AG04449 (cell line): ENCODE measurements at regions not wholly inside any gene's neighbourhood (a gene's known extent, or its start where the extent isn't known, plus 50 kb on each side); places are given as distances from the start of the nearest gene placed in this dataset.

ENCODE experiments used
- CTCF ChIA-PET: fragments of 350-600 bp; formaldehyde crosslinking; extraction: SDS; loops from one replicate; lab custom pipeline; 2021; ENCODE audit warnings: antibody characterized with exemption; lab: Yijun Ruan, JAX
- POLR2A ChIA-PET: fragments of 400-600, 350-600 bp; formaldehyde crosslinking; extraction: SDS; loops from one replicate; lab custom pipeline; 2020; ENCODE audit warnings: antibody characterized with exemption, inconsistent platforms; lab: Yijun Ruan, JAX
- DNase-seq: peaks from one replicate; pipeline ENCODE4 v3.0.0-alpha.2; 2010; ENCODE audit warnings: low read depth, low spot score
- H3K4me3 ChIP-seq: 2 replicates; pipeline ENCODE4 v1.5.1; 2011; ENCODE audit warnings: low read depth, mild to moderate bottlenecking, control low read depth, low read length
- TF ChIP-seq, protein P1 (sequence below): IDR thresholded peaks from one replicate; pipeline ENCODE4 v1.5.1; 2011; ENCODE audit warnings: mild to moderate bottlenecking, moderate library complexity, low read length, control low read depth, inconsistent platforms; ENCODE audit not compliant: insufficient read depth; ENCODE audit errors: missing control alignments

DNA sequence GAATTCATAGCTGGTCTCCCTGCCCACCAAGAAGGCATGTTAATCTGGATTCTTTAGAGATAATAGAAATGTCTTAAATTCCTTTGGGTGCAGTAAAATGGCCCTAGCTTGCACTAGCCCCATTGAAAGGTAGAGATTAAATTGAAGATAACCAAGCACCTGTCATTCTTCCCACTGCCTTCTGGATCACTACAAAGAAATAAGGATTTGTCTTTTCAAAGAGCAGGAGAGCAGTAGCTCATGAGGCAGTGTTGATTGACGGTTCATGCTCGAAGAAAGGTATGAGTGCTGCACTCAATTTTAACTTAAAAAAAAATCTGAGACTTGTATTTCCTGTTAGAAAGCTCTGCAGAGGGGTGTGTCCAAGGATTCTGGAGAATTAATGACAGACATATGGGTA is 74.9 kb upstream of the F3 start:
- no peak for DNase-seq
- POLR2A ChIA-PET: interaction anchor here (1.1 kb wide), 1 partner anchor 17 kb away, joined by 4 read pairs; no protein-coding TSS in a partner anchor
- TF ChIP-seq, protein P1, sequence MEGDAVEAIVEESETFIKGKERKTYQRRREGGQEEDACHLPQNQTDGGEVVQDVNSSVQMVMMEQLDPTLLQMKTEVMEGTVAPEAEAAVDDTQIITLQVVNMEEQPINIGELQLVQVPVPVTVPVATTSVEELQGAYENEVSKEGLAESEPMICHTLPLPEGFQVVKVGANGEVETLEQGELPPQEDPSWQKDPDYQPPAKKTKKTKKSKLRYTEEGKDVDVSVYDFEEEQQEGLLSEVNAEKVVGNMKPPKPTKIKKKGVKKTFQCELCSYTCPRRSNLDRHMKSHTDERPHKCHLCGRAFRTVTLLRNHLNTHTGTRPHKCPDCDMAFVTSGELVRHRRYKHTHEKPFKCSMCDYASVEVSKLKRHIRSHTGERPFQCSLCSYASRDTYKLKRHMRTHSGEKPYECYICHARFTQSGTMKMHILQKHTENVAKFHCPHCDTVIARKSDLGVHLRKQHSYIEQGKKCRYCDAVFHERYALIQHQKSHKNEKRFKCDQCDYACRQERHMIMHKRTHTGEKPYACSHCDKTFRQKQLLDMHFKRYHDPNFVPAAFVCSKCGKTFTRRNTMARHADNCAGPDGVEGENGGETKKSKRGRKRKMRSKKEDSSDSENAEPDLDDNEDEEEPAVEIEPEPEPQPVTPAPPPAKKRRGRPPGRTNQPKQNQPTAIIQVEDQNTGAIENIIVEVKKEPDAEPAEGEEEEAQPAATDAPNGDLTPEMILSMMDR: no peak
- no peak overlapping the region for H3K4me3 ChIP-seq
- CTCF ChIA-PET: interaction anchor here (0.7 to 1.3 kb wide), 4 partner anchors 10 to 190 kb away, joined by 3 to 4 read pairs (median 3); no protein-coding TSS in a partner anchor

DNA sequence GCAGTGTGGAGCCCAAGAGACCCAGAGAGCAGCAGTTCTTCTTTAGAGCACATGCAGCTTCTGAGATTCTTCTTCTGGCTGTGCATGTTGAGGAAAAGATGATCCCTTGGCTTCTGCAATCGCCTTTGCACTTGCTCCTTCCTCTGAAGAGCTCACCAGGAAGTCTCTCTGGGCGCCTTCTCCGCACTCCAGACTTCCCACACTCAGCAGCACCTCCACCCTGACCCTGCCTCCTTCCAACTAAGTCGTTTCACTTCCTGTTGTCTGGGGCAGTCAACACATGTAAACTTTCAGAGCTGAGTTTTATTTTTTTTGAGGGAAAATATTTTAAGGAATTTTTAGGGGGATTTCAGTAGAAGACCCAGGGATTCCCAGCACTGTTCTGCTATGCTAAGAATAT is 73.4 kb upstream of the F3 start:
- H3K4me3 ChIP-seq: no peak overlapping the region
- ChIA-PET CTCF (interaction anchor here (0.8 to 1.2 kb wide), 2 partner anchors 10 to 15 kb away, joined by 3 read pairs; no protein-coding TSS in a partner anchor), POLR2A (no interaction called here)
- no peak for DNase-seq
- TF ChIP-seq, protein P1: no peak

DNA sequence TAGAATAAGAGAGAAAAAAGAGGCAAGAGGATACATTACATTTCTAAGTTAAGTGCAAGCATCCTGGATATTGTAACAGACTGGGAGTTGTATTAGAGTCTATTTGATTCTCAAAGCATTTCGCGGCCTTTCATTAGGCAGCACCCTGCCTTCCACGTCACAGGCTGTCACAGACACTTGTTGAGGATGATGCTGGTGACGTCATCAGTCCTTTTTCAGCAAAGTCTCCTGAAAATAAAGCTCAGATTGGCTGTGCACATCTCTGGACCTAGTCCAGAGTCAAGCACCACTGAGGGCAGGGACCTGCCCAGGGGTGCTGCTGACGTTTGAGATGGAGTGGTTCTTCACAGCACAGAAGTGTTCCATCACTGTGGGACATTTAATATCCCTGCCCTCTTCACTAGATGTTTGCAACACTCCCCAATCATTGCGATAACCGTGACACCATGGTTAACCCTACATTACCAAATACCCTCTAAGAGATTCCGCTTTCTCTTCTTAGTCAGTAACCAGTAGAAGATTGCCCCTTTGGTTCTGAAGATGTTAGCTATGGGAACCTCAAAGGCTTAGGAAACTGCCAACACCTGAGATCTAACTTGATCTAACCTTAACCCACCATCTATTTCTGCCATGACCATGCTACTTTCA is 72.7 kb upstream of the F3 start:
- ChIA-PET POLR2A (no interaction called here), CTCF (interaction anchor here (0.8 to 1.2 kb wide), 2 partner anchors 10 to 16 kb away, joined by 3 read pairs; no protein-coding TSS in a partner anchor)
- TF ChIP-seq, protein P1: no peak
- no peak for DNase-seq
- H3K4me3 ChIP-seq: no peak overlapping the region

DNA sequence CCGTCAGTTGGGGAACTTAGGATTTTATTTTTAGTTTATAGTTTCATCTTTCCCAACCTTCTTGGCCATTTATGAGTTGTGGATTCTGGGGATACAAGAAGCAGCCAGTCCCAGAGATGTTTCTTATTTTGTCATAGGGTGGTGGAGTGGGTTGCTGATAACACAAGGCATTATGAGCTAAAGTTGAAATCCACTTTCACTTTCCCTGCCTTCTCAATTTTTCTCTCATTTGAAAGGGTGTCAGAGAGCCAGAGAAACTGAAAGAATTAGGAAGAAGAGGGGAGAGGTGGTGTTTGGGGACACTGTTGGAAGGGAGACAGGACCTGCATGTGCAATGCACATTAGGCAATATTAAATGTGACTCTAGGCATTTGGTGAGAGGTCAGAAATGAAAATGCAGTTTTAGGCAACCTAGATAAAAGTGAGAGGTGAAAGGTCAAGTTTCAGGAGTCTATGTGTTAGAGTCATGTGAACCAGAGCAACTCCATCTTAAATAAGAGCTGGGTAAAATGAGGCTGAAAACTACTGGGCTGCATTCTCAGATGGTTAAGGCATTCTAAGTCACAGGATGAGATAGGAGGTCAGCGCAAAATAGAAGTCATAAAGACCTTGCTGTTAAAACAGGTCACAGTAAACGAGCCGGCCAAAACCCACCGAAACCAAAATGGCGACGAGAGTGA is 71.1 kb upstream of the F3 start:
- TF ChIP-seq, protein P1: no peak
- CTCF ChIA-PET: interaction anchor here (0.7 to 1.9 kb wide), 4 partner anchors 11 to 193 kb away, joined by 3 to 7 read pairs (median 3); no protein-coding TSS in a partner anchor
- no peak for DNase-seq
- POLR2A ChIA-PET: no interaction called here
- no peak overlapping the region for H3K4me3 ChIP-seq

DNA sequence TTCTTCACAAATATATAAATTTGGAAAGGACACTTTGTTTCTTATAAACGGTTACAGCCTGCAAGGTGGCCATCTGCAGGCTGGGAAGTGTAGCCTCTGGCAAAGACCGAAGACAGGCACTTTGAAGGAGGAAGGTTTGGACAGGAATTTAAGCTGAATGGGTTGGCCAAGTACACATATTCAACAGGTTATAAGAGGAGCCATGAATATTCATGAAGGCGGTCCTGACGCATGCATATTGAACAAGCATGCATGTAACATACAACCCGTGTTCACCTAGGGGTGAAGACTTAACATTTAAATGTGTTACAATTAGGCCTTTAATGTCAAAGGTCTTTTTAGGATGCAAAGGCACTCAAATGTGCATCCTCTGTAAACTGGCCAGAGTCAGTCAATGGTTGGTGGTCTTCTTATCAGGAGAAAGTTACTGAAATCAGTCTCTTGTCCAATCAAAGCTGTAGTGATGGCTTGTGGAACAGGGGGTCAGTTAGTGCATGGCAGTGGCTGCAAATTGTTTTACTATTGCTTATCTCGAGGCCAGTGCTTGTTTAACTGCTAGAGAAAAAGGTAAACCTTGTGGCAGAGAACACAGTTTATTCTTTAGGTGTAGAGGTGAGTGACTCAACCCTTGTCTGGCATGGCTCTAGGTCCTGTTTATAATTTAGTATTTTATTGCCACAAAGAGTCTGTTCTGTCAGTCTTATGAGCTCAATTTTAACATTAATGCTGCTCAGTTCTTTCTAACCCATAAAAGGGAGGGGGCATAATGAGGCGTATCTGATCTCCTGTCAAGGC is 70.3 kb upstream of the F3 start:
- no peak for DNase-seq
- CTCF ChIA-PET: interaction anchor here (0.7 to 1.9 kb wide), 5 partner anchors 12 to 194 kb away, joined by 3 to 7 read pairs (median 3); no protein-coding TSS in a partner anchor
- no peak overlapping the region for H3K4me3 ChIP-seq
- POLR2A ChIA-PET: no interaction called here
- TF ChIP-seq, protein P1: no peak

DNA sequence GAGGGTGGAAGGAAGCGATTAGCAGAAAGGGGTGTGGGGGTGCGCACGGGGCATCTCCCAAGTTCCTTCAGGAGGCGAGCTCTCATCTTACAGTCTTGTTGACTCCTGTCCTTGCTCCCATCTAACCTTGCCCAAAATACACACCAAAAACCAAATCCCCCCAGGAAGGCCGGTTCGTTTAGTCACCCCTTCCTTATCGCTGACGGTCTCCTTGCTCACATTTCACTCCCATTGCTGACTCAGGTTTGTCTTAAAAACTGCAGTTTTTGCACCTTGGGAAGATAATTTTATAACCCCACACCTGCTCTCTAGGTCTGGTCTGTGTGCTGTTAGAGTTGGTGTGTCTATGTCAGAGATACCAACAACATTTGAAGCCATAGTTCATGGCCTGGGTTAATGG is 68.1 kb upstream of the F3 start:
- CTCF ChIA-PET: interaction anchor here (2.2 kb wide), 1 partner anchor 11 kb away, joined by 8 read pairs; no protein-coding TSS in a partner anchor
- DNase-seq: no peak
- no peak overlapping the region for H3K4me3 ChIP-seq
- POLR2A ChIA-PET: interaction anchor here (1.1 kb wide), 1 partner anchor 13 kb away, joined by 3 read pairs; no protein-coding TSS in a partner anchor
- TF ChIP-seq, protein P1: no peak
